NCI-H1092 treated with DMSO at 0.1 percent for 48 hours (cell line): ENCODE measurements at regions not wholly inside any gene's neighbourhood (a gene's known extent, or its start where the extent isn't known, plus 50 kb on each side); places are given as distances from the start of the nearest gene placed in this dataset.

Experiments used
- DNase-seq: peaks from one replicate; lab custom pipeline; 2025; lab: John Stamatoyannopoulos, UW

- no peak for DNase-seq
Observed at GRCh38 chr4:79023799-79024770, 84.8 kb upstream of the PAQR3 start.

- DNase-seq = no peak
Observed at GRCh38 chr4:79022529-79022928, 83.3 kb upstream of the PAQR3 start.

DNA sequence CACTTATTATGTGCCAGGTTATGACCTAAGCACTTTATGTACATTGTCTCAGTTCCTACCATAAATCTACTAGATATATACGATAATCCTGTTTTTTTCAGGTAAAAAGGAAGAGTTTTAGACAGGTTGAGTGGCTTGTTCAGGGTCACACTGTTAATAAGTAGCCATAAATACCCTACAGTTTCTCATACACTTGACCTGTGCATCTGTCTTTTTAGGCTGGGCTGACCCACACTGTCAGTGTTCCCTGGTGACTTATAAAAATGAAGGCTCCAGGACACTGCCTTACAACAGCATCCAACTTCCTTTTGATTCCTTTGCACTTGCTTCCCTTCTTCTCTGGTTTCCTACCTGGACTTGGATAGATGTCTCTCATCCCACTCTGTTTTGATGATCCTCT is 78.2 kb upstream of the PAQR3 start:
- DNase-seq = no peak

- no peak for DNase-seq
Observed at GRCh38 chr4:79016878-79017277, 77.6 kb upstream of the PAQR3 start.

- DNase-seq = no peak
Observed at GRCh38 chr4:79015411-79015810, 76.2 kb upstream of the PAQR3 start.

- no peak for DNase-seq
Observed at GRCh38 chr4:79014230-79014629, 75.0 kb upstream of the PAQR3 start.

- no peak for DNase-seq
Observed at GRCh38 chr4:79013756-79014155, 74.5 kb upstream of the PAQR3 start.

- no peak for DNase-seq
Observed at GRCh38 chr4:78990938-78991810, 51.9 kb upstream of the PAQR3 start.

- no peak for DNase-seq
Observed at GRCh38 chr4:78989697-78990270, 50.5 kb upstream of the PAQR3 start.
